Neural cell (in vitro differentiated cells): ENCODE measurements at regions not wholly inside any gene's neighbourhood (a gene's known extent, or its start where the extent isn't known, plus 50 kb on each side); places are given as distances from the start of the nearest gene placed in this dataset.

Source experiments
- H2AFZ ChIP-seq: fragments of 200-600, 300-800 bp; sonication (generic), shearing (Covaris generic); 2 replicates; pipeline ENCODE4 v1.6.0; 2014; ENCODE audit warnings: low read depth, mild to moderate bottlenecking, antibody characterized with exemption, low read length, moderate library complexity
- H3F3A ChIP-seq: fragments of 200-600 bp; shearing (Covaris generic); 2 replicates; pipeline ENCODE4 v1.6.1; 2016; ENCODE audit warnings: mild to moderate bottlenecking, moderate library complexity, mixed read lengths, antibody characterized with exemption, low read length; ENCODE audit not compliant: insufficient read depth, poor library complexity, severe bottlenecking
- H3K27ac ChIP-seq: fragments of 200-600, 300-800 bp; sonication (generic), shearing (Covaris generic); 2 replicates; pipeline ENCODE4 v1.5.1; 2014; ENCODE audit warnings: mild to moderate bottlenecking, low read length, moderate library complexity
- H3K27me3 ChIP-seq: fragments of 300-800, 200-600 bp; sonication (generic), shearing (Covaris generic); 2 replicates; pipeline ENCODE4 v1.6.0; 2014; ENCODE audit warnings: mild to moderate bottlenecking, low read depth, low read length, moderate library complexity; ENCODE audit not compliant: insufficient read depth
- H3K36me3 ChIP-seq: fragments of 300-800, 200-600 bp; sonication (generic), shearing (Covaris generic); 2 replicates; pipeline ENCODE4 v1.5.1; 2014; ENCODE audit warnings: mild to moderate bottlenecking, antibody characterized with exemption, low read length, moderate library complexity; ENCODE audit not compliant: insufficient read depth
- H3K4me2 ChIP-seq: fragments of 300-800, 200-600 bp; sonication (generic), shearing (Covaris generic); 2 replicates; pipeline ENCODE4 v1.6.0; 2014; ENCODE audit warnings: mild to moderate bottlenecking, low read length
- H3K4me3 ChIP-seq: fragments of 300-800, 200-600 bp; sonication (generic), shearing (Covaris generic); 2 replicates; pipeline ENCODE4 v1.5.1; 2014; ENCODE audit warnings: mild to moderate bottlenecking, low read length, moderate library complexity
- H3K79me2 ChIP-seq: fragments of 200-600 bp; shearing (Covaris generic); replicated peaks from 2 replicates; pipeline ENCODE4 v1.6.0; 2014; ENCODE audit warnings: mild to moderate bottlenecking, low read length, moderate library complexity; ENCODE audit not compliant: insufficient read depth
- H3K9ac ChIP-seq: fragments of 300-800, 200-600 bp; sonication (generic), shearing (Covaris generic); 2 replicates; pipeline ENCODE4 v1.6.1; 2016; ENCODE audit warnings: mild to moderate bottlenecking, low read length, mixed read lengths
- H3K9me2 ChIP-seq: fragments of 200-600 bp; shearing (Covaris generic); 2 replicates; pipeline ENCODE4 v1.6.1; 2016; ENCODE audit warnings: mild to moderate bottlenecking, low read length, mixed read lengths; ENCODE audit not compliant: insufficient read depth
- H3K9me3 ChIP-seq: fragments of 200-600, 300-800 bp; sonication (generic), shearing (Covaris generic); 2 replicates; pipeline ENCODE4 v1.6.1; 2016; ENCODE audit warnings: mild to moderate bottlenecking, mixed run types, low read length, moderate library complexity, mixed read lengths
- H4K20me1 ChIP-seq: fragments of 200-600 bp; shearing (Covaris generic); 2 replicates; pipeline ENCODE4 v1.6.1; 2016; ENCODE audit warnings: mild to moderate bottlenecking, mixed run types; ENCODE audit not compliant: insufficient read depth
- CTCF ChIP-seq: fragments of 450-650 bp; IDR thresholded peaks from 2 replicates; pipeline ENCODE4 v1.5.1; 2014; ENCODE audit warnings: antibody characterized with exemption, mild to moderate bottlenecking, moderate library complexity; ENCODE audit not compliant: poor library complexity, severe bottlenecking
- EP300 ChIP-seq: fragments of 450-650 bp; conservative IDR thresholded peaks from 2 replicates; pipeline ENCODE4 v1.6.1; 2014; ENCODE audit warnings: antibody characterized with exemption, mild to moderate bottlenecking, moderate library complexity; ENCODE audit not compliant: poor library complexity, severe bottlenecking
- EZH2 ChIP-seq: fragments of 200-600, 300-800 bp; shearing (Covaris generic), sonication (generic); IDR thresholded peaks from 2 replicates; pipeline ENCODE4 v1.6.1; 2014; ENCODE audit warnings: antibody characterized with exemption, low read length, borderline replicate concordance, mild to moderate bottlenecking; ENCODE audit not compliant: insufficient read depth, poor library complexity, severe bottlenecking
- MXI1 ChIP-seq: fragments of 450-650 bp; conservative IDR thresholded peaks from 2 replicates; pipeline ENCODE4 v1.6.1; 2014; ENCODE audit warnings: antibody characterized with exemption, mild to moderate bottlenecking; ENCODE audit not compliant: poor library complexity, severe bottlenecking
- POLR2AphosphoS5 ChIP-seq: IDR thresholded peaks from 2 replicates; pipeline ENCODE4 v1.6.1; 2012
- RAD21 ChIP-seq: fragments of 450-650 bp; conservative IDR thresholded peaks from 2 replicates; pipeline ENCODE4 v1.6.1; 2014; ENCODE audit warnings: antibody characterized with exemption, mild to moderate bottlenecking, moderate library complexity
- REST ChIP-seq: IDR thresholded peaks from 2 replicates; pipeline ENCODE4 v1.6.1; 2012; ENCODE audit warnings: borderline replicate concordance
- SMC3 ChIP-seq: fragments of 450-650 bp; conservative IDR thresholded peaks from 2 replicates; pipeline ENCODE4 v1.6.1; 2014; ENCODE audit warnings: antibody characterized with exemption, mild to moderate bottlenecking, moderate library complexity; ENCODE audit not compliant: poor library complexity
- TAF1 ChIP-seq: IDR thresholded peaks from 2 replicates; pipeline ENCODE4 v1.6.1; 2012; ENCODE audit warnings: low read depth

GRCh38 chr10:4607681-4608080 is 218.3 kb upstream of the AKR1E2 start:
- H3K79me2 ChIP-seq = no peaks in the 10 kb centered on the region
- H3K27me3 ChIP-seq = no peaks in the 10 kb centered on the region
- H4K20me1 ChIP-seq = no peaks in the 10 kb centered on the region
- no peak overlapping the region for H3K4me2 ChIP-seq
- no peaks in the 10 kb centered on the region for H3K9me3 ChIP-seq
- H3K9ac ChIP-seq = no peak overlapping the region
- H3K27ac ChIP-seq = no peak overlapping the region
- H3K4me3 ChIP-seq = no peak overlapping the region
- TF ChIP-seq MXI1 (no peak), EZH2 (no peak), EP300 (no peak), SMC3 (no peak), TAF1 (no peak), REST (no peak), POLR2AphosphoS5 (no peak), CTCF (no peak), RAD21 (no peak)
- H2AFZ ChIP-seq = no peak overlapping the region
- H3K9me2 ChIP-seq = no peaks in the 10 kb centered on the region
- no peaks in the 10 kb centered on the region for H3K36me3 ChIP-seq
- no peaks in the 10 kb centered on the region for H3F3A ChIP-seq

- no peaks in the 10 kb centered on the region for H3K9me3 ChIP-seq
- H3K27ac ChIP-seq = no peak overlapping the region
- H3K79me2 ChIP-seq = no peaks in the 10 kb centered on the region
- H2AFZ ChIP-seq = no peak overlapping the region
- no peaks in the 10 kb centered on the region for H3K36me3 ChIP-seq
- no peaks in the 10 kb centered on the region for H3F3A ChIP-seq
- H4K20me1 ChIP-seq = no peaks in the 10 kb centered on the region
- no peak overlapping the region for H3K4me3 ChIP-seq
- H3K9ac ChIP-seq = no peak overlapping the region
- no peaks in the 10 kb centered on the region for H3K9me2 ChIP-seq
- TF ChIP-seq POLR2AphosphoS5 (no peak), CTCF (no peak), TAF1 (no peak), EP300 (no peak), REST (no peak), RAD21 (no peak), SMC3 (no peak), MXI1 (no peak), EZH2 (no peak)
- H3K27me3 ChIP-seq = no peaks in the 10 kb centered on the region
- H3K4me2 ChIP-seq = no peak overlapping the region
These were observed 219.0 kb upstream of the AKR1E2 start for GRCh38 chr10:4606856-4607636.
